ENCODE measurements at regions not wholly inside any gene's neighbourhood (a gene's known extent, or its start where the extent isn't known, plus 50 kb on each side); places are given as distances from the start of the nearest gene placed in this dataset.

GRCh38 chr6:119661078-119661477 is 311.5 kb upstream of the MAN1A1 start:
- Histone ChIP-seq H3K27ac (ENCODE audit: low read length) (no peak overlapping the region), H3K9ac (ENCODE audit: low read length) (no peak overlapping the region), H3K4me1 (ENCODE audit: low read length) (no peaks in the 10 kb centered on the region), H2AFZ (ENCODE audit: low read depth, low read length) (no peak overlapping the region), H3K4me2 (ENCODE audit: low read length) (no peak overlapping the region), H3K36me3 (replicated peaks; ENCODE audit: low read depth, low read length) (no peaks in the 10 kb centered on the region), H3K4me3 (ENCODE audit: low read length) (no peak overlapping the region), H3K27me3 (ENCODE audit: low read depth, low read length) (no peaks in the 10 kb centered on the region), H3K9me3 (ENCODE audit: insufficient read depth, low read length) (no peaks in the 10 kb centered on the region), H4K20me1 (ENCODE audit: insufficient read depth, low read length) (no peaks in the 10 kb centered on the region), H3K79me2 (ENCODE audit: low read length) (no peaks in the 10 kb centered on the region)
- TF ChIP-seq CTCF (IDR thresholded peaks at IDR 0.05; ENCODE audit: low read depth, low read length) (no peak), EZH2phosphoT487 (IDR thresholded peaks at IDR 0.05; ENCODE audit: low read depth) (no peak)

- no peaks in the 10 kb centered on the region for H3K27me3 ChIP-seq (ENCODE audit: low read depth, low read length)
- no peak overlapping the region for H3K4me3 ChIP-seq (ENCODE audit: low read length)
- no peaks in the 10 kb centered on the region for H3K79me2 ChIP-seq (ENCODE audit: low read length)
- H4K20me1 ChIP-seq (ENCODE audit: insufficient read depth, low read length), result no peaks in the 10 kb centered on the region
- no peak overlapping the region for H3K27ac ChIP-seq (ENCODE audit: low read length)
- H2AFZ ChIP-seq (ENCODE audit: low read depth, low read length), result no peak overlapping the region
- no peaks in the 10 kb centered on the region for H3K4me1 ChIP-seq (ENCODE audit: low read length)
- no peaks in the 10 kb centered on the region for H3K36me3 ChIP-seq (replicated peaks; ENCODE audit: low read depth, low read length)
- H3K4me2 ChIP-seq (ENCODE audit: low read length), result no peak overlapping the region
- no peak overlapping the region for H3K9ac ChIP-seq (ENCODE audit: low read length)
- no peak for TF ChIP-seq EZH2phosphoT487 (IDR thresholded peaks at IDR 0.05; ENCODE audit: low read depth)
- no peak for TF ChIP-seq CTCF (IDR thresholded peaks at IDR 0.05; ENCODE audit: low read depth, low read length)
- H3K9me3 ChIP-seq (ENCODE audit: insufficient read depth, low read length), result no peaks in the 10 kb centered on the region
These were observed 309.4 kb upstream of the MAN1A1 start for GRCh38 chr6:119658917-119659316.

- no peak for TF ChIP-seq EZH2phosphoT487 (IDR thresholded peaks at IDR 0.05; ENCODE audit: low read depth)
- TF ChIP-seq CTCF (IDR thresholded peaks at IDR 0.05; ENCODE audit: low read depth, low read length), result no peak
- H4K20me1 ChIP-seq (ENCODE audit: insufficient read depth, low read length), result no peaks in the 10 kb centered on the region
These were observed 305.6 kb upstream of the MAN1A1 start for GRCh38 chr6:119655124-119655523.

GRCh38 chr6:119653329-119653728 is 303.8 kb upstream of the MAN1A1 start:
- Histone ChIP-seq H3K9me3 (ENCODE audit: insufficient read depth, low read length) (no peaks in the 10 kb centered on the region), H3K9ac (ENCODE audit: low read length) (no peak overlapping the region), H4K20me1 (ENCODE audit: insufficient read depth, low read length) (no peaks in the 10 kb centered on the region), H3K4me1 (ENCODE audit: low read length) (no peaks in the 10 kb centered on the region), H3K4me3 (ENCODE audit: low read length) (no peak overlapping the region), H3K4me2 (ENCODE audit: low read length) (no peak overlapping the region), H3K27me3 (ENCODE audit: low read depth, low read length) (no peaks in the 10 kb centered on the region), H3K27ac (ENCODE audit: low read length) (no peak overlapping the region), H2AFZ (ENCODE audit: low read depth, low read length) (no peak overlapping the region), H3K36me3 (replicated peaks; ENCODE audit: low read depth, low read length) (no peaks in the 10 kb centered on the region), H3K79me2 (ENCODE audit: low read length) (no peaks in the 10 kb centered on the region)
- no peak for TF ChIP-seq EZH2phosphoT487 (IDR thresholded peaks at IDR 0.05; ENCODE audit: low read depth)
- TF ChIP-seq CTCF (IDR thresholded peaks at IDR 0.05; ENCODE audit: low read depth, low read length), result no peak

More at GRCh38 chr6:119655124-119655523, 305.6 kb upstream of the MAN1A1 start:
- H3K4me2 ChIP-seq (ENCODE audit: low read length), result no peak overlapping the region
- H3K27ac ChIP-seq (ENCODE audit: low read length), result no peak overlapping the region
- H3K9ac ChIP-seq (ENCODE audit: low read length), result no peak overlapping the region
- no peaks in the 10 kb centered on the region for H3K27me3 ChIP-seq (ENCODE audit: low read depth, low read length)
- H3K9me3 ChIP-seq (ENCODE audit: insufficient read depth, low read length), result no peaks in the 10 kb centered on the region
- no peaks in the 10 kb centered on the region for H3K36me3 ChIP-seq (replicated peaks; ENCODE audit: low read depth, low read length)
- no peaks in the 10 kb centered on the region for H3K4me1 ChIP-seq (ENCODE audit: low read length)
- no peaks in the 10 kb centered on the region for H3K79me2 ChIP-seq (ENCODE audit: low read length)
- H2AFZ ChIP-seq (ENCODE audit: low read depth, low read length), result no peak overlapping the region
- no peak overlapping the region for H3K4me3 ChIP-seq (ENCODE audit: low read length)
